ENCODE measurements at regions not wholly inside any gene's neighbourhood (a gene's known extent, or its start where the extent isn't known, plus 50 kb on each side); places are given as distances from the start of the nearest gene placed in this dataset.

GRCh38 chr18:40485318-40485717, 1469.7 kb upstream of the PIK3C3 start:
- TF ChIP-seq POLR2A (IDR thresholded peaks at IDR 0.05) (no peak), CTCF (IDR thresholded peaks at IDR 0.05) (no peak)

Measured in ovary (tissue), 3 donors.